Endothelial cell of umbilical vein (primary cell): ENCODE measurements at regions not wholly inside any gene's neighbourhood (a gene's known extent, or its start where the extent isn't known, plus 50 kb on each side); places are given as distances from the start of the nearest gene placed in this dataset.

Experiments used
- BruUV-seq: library from RNA; stranded (reverse); fragments of 400-500 nt; replicated peaks from 2 replicates; lab custom pipeline; 2021; lab: Mats Ljungman, UMichigan
- CTCF ChIA-PET: fragments of 300-600, 350-600 bp; sonication (Branson Sonifier 250); formaldehyde crosslinking; loops from one replicate; lab custom pipeline; 2021; ENCODE audit warnings: antibody characterized with exemption, inconsistent platforms; lab: Charles Lee
- POLR2A ChIA-PET: fragments of 300-600, 350-600 bp; sonication (Branson Sonifier 250); formaldehyde crosslinking; loops from one replicate; lab custom pipeline; 2021; ENCODE audit warnings: antibody characterized with exemption, inconsistent platforms; lab: Charles Lee
- DNase-seq: peaks from one replicate; pipeline ENCODE4 v3.0.0-alpha.2; 2011; ENCODE audit warnings: low read depth, low spot score
- FAIRE-seq: peaks from 2 replicates; lab custom pipeline; 2011; peaks lifted over from hg19 to GRCh38; lab: Jason Lieb, UNC
- H2AFZ ChIP-seq: 2 replicates; pipeline ENCODE4 v1.6.0; 2012; ENCODE audit warnings: low read depth, low read length, control low read depth, inconsistent platforms
- H3K27ac ChIP-seq: 2 replicates; pipeline ENCODE4 v1.5.1; 2011; ENCODE audit warnings: low read depth, mild to moderate bottlenecking, control low read depth, low read length, moderate library complexity; ENCODE audit not compliant: insufficient read depth
- H3K27me3 ChIP-seq, 2 experiments: 2 replicates each; pipeline versions ENCODE4 v1.6.0 to v1.6.1; 2011; ENCODE audit warnings: low read length in 2 of 2, mixed read lengths in 1 of 2; ENCODE audit not compliant: control insufficient read depth in 2 of 2, insufficient read depth in 2 of 2
- H3K36me3 ChIP-seq, 2 experiments: 2 replicates in 1 of 2; 3 replicates in 1 of 2; pipeline ENCODE4 v1.5.1; 2011; ENCODE audit warnings: low read length in 2 of 2, mild to moderate bottlenecking in 1 of 2, moderate library complexity in 1 of 2; ENCODE audit not compliant: control insufficient read depth in 2 of 2, insufficient read depth in 2 of 2; ENCODE audit errors: extremely low read depth in 1 of 2
- H3K4me1 ChIP-seq: 3 replicates; pipeline ENCODE4 v1.5.1; 2011; ENCODE audit warnings: mild to moderate bottlenecking, low read length; ENCODE audit not compliant: control insufficient read depth, insufficient read depth; ENCODE audit errors: extremely low read depth
- H3K4me2 ChIP-seq: 2 replicates; pipeline ENCODE4 v1.6.1; 2011; ENCODE audit warnings: low read length, control low read depth, mixed read lengths; ENCODE audit not compliant: insufficient read depth
- H3K4me3 ChIP-seq, 3 experiments: fragments of 200-600 bp in 1 of 3; sonication (generic), shearing (Covaris generic) in 1 of 3; replicated peaks in 1 of 3; 2 replicates each; pipeline ENCODE4 v1.5.1; 2011 to 2016; ENCODE audit warnings: control low read depth in 3 of 3, low read length in 3 of 3, mild to moderate bottlenecking in 2 of 3, inconsistent platforms in 1 of 3, low read depth in 1 of 3, moderate library complexity in 1 of 3; ENCODE audit not compliant: insufficient read depth in 1 of 3
- H3K79me2 ChIP-seq: 2 replicates; pipeline ENCODE4 v1.6.0; 2012; ENCODE audit warnings: low read length, inconsistent platforms; ENCODE audit not compliant: control insufficient read depth, insufficient read depth
- H3K9ac ChIP-seq: replicated peaks from 2 replicates; pipeline ENCODE3; 2011; ENCODE audit warnings: low read length, control low read depth; ENCODE audit not compliant: insufficient read depth; ENCODE audit errors: extremely low read depth
- H3K9me1 ChIP-seq: replicated peaks from 3 replicates; pipeline ENCODE4 v1.6.0; 2011; ENCODE audit warnings: mild to moderate bottlenecking, low read length; ENCODE audit not compliant: control insufficient read depth, insufficient read depth; ENCODE audit errors: extremely low read depth
- H3K9me3 ChIP-seq: replicated peaks from 2 replicates; pipeline ENCODE4 v1.5.1; 2012; ENCODE audit warnings: low read length, inconsistent platforms; ENCODE audit not compliant: control insufficient read depth, insufficient read depth
- H4K20me1 ChIP-seq: replicated peaks from 2 replicates; pipeline ENCODE3; 2011; ENCODE audit warnings: mild to moderate bottlenecking, low read length; ENCODE audit not compliant: control insufficient read depth, insufficient read depth; ENCODE audit errors: extremely low read depth
- EZH2 ChIP-seq: IDR thresholded peaks from 2 replicates; pipeline ENCODE4 v1.6.1; 2012; ENCODE audit warnings: borderline replicate concordance, low read depth, mild to moderate bottlenecking, moderate library complexity, low read length, inconsistent platforms; ENCODE audit not compliant: severe bottlenecking
- FOS ChIP-seq: IDR thresholded peaks from 2 replicates; pipeline ENCODE4 v1.6.1; 2011; ENCODE audit warnings: mild to moderate bottlenecking, low read length, moderate library complexity, borderline replicate concordance; ENCODE audit not compliant: insufficient read depth
- GATA2 ChIP-seq: IDR thresholded peaks from 2 replicates; pipeline ENCODE4 v1.7.0; 2011; ENCODE audit warnings: low read depth, mild to moderate bottlenecking, moderate library complexity, mixed read lengths, low read length; ENCODE audit not compliant: insufficient read length, insufficient read depth
- JUN ChIP-seq: IDR thresholded peaks from 2 replicates; pipeline ENCODE4 v1.6.1; 2011; ENCODE audit warnings: borderline replicate concordance, low read depth; ENCODE audit not compliant: insufficient read length, insufficient read depth
- MYC ChIP-seq: IDR thresholded peaks from one replicate; pipeline ENCODE4 v1.6.1; 2011; ENCODE audit warnings: mild to moderate bottlenecking, low read depth, low read length
- POLR2A ChIP-seq: IDR thresholded peaks from 2 replicates; pipeline ENCODE4 v1.6.1; 2012; ENCODE audit warnings: low read depth, mild to moderate bottlenecking, control low read depth, low read length
- POLR2AphosphoS5 ChIP-seq: IDR thresholded peaks from 2 replicates; pipeline ENCODE4 v1.6.1; 2012; ENCODE audit warnings: low read depth, mild to moderate bottlenecking, control low read depth, low read length, moderate library complexity; ENCODE audit not compliant: insufficient read depth
- dilution Hi-C: fragments of 300-500 bp; cut with MboI; formaldehyde crosslinking; loops from one replicate; pipeline ENCODE4 v1.15.0; 2019; ENCODE audit warnings: low sequenced_read_pairs; ENCODE audit not compliant: extremely low pct_ligation_motif_present
- intact Hi-C: fragments of 100-400 bp; cut with micrococcal nuclease; formaldehyde crosslinking; loops from one replicate; pipeline ENCODE4 v1.10.0; 2022
- TF ChIP-seq, protein P1 (sequence below), 2 donors: IDR thresholded peaks; 1 replicate in 1 of 2; 2 replicates in 1 of 2; pipeline ENCODE4 v1.5.1; 2011; ENCODE audit warnings: low read length in 2 of 2, mild to moderate bottlenecking in 2 of 2, moderate library complexity in 2 of 2, control low read depth in 1 of 2, inconsistent platforms in 1 of 2, low read depth in 1 of 2; ENCODE audit not compliant: insufficient read depth in 1 of 2; ENCODE audit errors: extremely low read depth in 1 of 2
- TF ChIP-seq, protein P2 (sequence below): IDR thresholded peaks from 2 replicates; pipeline ENCODE4 v1.6.1; 2011; ENCODE audit not compliant: insufficient read depth, insufficient read length

DNA sequence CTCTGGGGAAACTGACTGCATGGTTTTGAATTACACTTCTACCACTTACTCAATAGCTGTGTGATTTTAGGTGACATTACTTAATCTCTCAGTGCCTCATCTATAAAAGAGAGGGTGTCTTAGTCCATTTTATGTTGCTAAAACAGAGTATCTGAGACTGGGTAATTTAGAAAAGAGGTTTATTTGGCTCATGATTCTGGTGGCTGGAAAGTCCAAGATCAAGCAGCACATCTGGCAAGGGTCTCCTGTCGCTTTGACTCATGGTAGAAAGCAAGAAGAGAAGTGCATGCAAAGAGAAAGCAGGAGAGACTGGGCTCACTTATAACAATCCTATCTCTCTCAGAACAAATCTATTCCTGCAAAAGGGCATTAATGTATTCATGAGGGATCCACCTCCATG lies 132.4 kb upstream of the IRX5 start:
- no peaks in the 10 kb centered on the region for H4K20me1 ChIP-seq
- FAIRE-seq, result no peak
- H3K4me2 ChIP-seq, result no peak overlapping the region
- H3K9me1 ChIP-seq, result no peaks in the 10 kb centered on the region
- no peak for TF ChIP-seq MYC
- no peak for TF ChIP-seq POLR2A
- TF ChIP-seq, protein P1, sequence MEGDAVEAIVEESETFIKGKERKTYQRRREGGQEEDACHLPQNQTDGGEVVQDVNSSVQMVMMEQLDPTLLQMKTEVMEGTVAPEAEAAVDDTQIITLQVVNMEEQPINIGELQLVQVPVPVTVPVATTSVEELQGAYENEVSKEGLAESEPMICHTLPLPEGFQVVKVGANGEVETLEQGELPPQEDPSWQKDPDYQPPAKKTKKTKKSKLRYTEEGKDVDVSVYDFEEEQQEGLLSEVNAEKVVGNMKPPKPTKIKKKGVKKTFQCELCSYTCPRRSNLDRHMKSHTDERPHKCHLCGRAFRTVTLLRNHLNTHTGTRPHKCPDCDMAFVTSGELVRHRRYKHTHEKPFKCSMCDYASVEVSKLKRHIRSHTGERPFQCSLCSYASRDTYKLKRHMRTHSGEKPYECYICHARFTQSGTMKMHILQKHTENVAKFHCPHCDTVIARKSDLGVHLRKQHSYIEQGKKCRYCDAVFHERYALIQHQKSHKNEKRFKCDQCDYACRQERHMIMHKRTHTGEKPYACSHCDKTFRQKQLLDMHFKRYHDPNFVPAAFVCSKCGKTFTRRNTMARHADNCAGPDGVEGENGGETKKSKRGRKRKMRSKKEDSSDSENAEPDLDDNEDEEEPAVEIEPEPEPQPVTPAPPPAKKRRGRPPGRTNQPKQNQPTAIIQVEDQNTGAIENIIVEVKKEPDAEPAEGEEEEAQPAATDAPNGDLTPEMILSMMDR (IDR thresholded peaks at IDR 0.05; ENCODE audit: extremely low read depth in 1 of 2, insufficient read depth in 1 of 2, low read depth in 1 of 2, low read length in 2 of 2), result no peak
- no peak for TF ChIP-seq FOS
- TF ChIP-seq JUN, result no peak
- TF ChIP-seq EZH2, result no peak
- no peak for TF ChIP-seq POLR2AphosphoS5
- TF ChIP-seq, protein P2, sequence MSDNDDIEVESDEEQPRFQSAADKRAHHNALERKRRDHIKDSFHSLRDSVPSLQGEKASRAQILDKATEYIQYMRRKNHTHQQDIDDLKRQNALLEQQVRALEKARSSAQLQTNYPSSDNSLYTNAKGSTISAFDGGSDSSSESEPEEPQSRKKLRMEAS, result no peak
- TF ChIP-seq GATA2, result no peak
- dilution Hi-C loops (no loop called here), intact Hi-C loops (no loop called here)
- no TSS peak for BruUV-seq
- no peaks in the 10 kb centered on the region for H3K9me3 ChIP-seq
- no peaks in the 10 kb centered on the region for H3K4me1 ChIP-seq
- no peak for DNase-seq
- ChIA-PET POLR2A (no interaction called here), CTCF (no interaction called here)
- H3K27me3 ChIP-seq, result no peaks in the 10 kb centered on the region
- no peaks in the 10 kb centered on the region for H3K36me3 ChIP-seq
- H3K4me3 ChIP-seq, result no peak overlapping the region
- H3K9ac ChIP-seq, result no peak overlapping the region
- H3K27ac ChIP-seq, result no peak overlapping the region
- no peaks in the 10 kb centered on the region for H3K79me2 ChIP-seq
- H2AFZ ChIP-seq, result no peak overlapping the region
